Activated T-helper 17 cell treated with anti-CD3 and anti-CD28 coated beads, Interleukin-2, amount 50 U/mL, for 72 hours (primary cell): ENCODE measurements at regions not wholly inside any gene's neighbourhood (a gene's known extent, or its start where the extent isn't known, plus 50 kb on each side); places are given as distances from the start of the nearest gene placed in this dataset.
A peak's percentile ranks its signal among the peaks of the same experiment; 100 is the strongest.

ENCODE experiments used
- ATAC-seq: fragments of 150-1000 bp; cut with Tn5 transposase; replicated peaks from 2 replicates; pipeline ENCODE4 v1.10.0; 2021; ENCODE audit warnings: mild to moderate bottlenecking, moderate library complexity
- H3K27ac Mint-ChIP-seq: one replicate; pipeline ENCODE4 v1.8.0; 2022; ENCODE audit warnings: mixed read lengths
- H3K27me3 Mint-ChIP-seq: one replicate; pipeline ENCODE4 v1.8.0; 2022; ENCODE audit warnings: mixed read lengths
- H3K36me3 Mint-ChIP-seq: one replicate; pipeline ENCODE4 v1.8.0; 2022; ENCODE audit warnings: low read depth, mild to moderate bottlenecking, mixed read lengths
- H3K4me1 Mint-ChIP-seq: one replicate; pipeline ENCODE4 v1.8.0; 2022; ENCODE audit warnings: mixed read lengths
- H3K4me3 Mint-ChIP-seq: one replicate; pipeline ENCODE4 v1.8.0; 2022; ENCODE audit warnings: mild to moderate bottlenecking, mixed read lengths
- H3K9me3 Mint-ChIP-seq: one replicate; pipeline ENCODE4 v1.8.0; 2022; ENCODE audit warnings: mixed read lengths

DNA sequence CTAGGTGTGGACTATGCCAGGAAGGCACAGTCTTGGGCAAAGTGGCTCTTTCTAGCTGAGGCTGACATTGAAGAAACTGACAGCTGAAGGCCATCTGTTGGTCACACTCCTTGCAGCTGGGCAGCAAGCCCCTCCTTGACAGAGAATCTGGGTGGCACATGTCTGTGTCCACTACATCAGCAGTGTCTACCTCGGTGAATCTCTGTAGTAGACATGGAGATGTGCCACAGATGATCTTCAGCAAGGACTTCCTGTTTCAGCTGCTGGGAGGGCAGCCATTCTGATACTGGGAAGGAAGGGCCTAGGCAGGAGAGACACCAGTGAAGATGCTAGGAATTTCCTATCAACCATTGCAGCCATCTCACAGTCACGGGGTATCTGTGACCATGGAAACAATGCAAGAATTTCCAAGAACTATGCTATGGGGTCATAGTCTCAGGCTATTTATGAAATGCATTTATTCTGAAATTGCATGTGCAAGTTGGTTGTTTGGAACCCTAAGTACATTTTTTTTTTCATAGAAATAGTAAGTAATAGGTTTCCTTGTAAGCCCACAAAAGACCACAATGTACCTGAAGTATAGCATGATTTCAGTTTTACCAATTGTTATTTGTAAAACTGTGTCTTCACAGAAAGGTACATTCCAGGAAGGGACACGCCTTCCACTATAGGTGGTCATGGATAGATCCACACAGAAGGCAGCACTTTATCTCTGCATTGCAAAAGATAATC lies 63.8 kb upstream of the DARS1 start:
- Mint-ChIP-seq H3K27me3 (no peaks in the 10 kb centered on the region), H3K9me3 (peaks cover 13% of the 10 kb centered on the region), H3K36me3 (peaks cover 9% of the 10 kb centered on the region), H3K4me1 (peaks cover 63% of the 10 kb centered on the region), H3K27ac (peak overlapping the region; percentile 99), H3K4me3 (peak overlapping the region; percentile 88)
- peak; percentile 32 for ATAC-seq

DNA sequence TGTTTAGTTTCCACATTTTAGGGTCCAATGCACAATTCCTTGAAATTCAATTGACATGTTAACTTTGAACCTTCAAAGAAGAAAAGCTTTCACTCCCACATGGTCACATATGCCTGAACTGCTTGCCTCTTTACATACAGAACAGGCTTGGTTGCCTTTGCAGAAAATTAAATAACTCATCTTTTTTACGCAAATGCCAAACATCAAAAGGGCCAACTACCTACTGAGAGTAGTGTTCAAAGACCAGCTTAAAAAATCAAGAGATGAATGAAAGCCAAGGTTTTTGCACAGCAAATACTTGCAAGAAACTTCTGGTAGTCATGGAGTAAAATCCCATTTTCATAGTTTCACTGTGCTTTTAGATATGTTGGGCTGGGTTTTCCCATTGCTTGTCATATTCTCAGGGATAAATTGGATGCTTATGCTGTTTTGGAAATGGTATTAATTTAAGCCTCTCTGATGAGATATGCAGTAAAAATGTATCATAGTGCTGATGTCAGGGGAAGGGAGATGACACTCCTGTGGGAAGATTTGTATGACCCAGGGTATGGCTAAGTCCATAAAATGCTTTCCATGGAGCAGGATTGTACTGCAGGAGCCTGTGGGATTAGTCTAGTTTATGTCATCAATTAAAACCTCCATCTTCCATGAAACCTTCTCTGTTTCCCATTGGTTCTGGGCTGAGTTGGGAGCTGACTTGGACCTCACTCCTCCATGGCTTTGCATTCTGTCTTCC lies 60.6 kb upstream of the DARS1 start:
- H3K4me1 Mint-ChIP-seq = peaks cover 46% of the 10 kb centered on the region
- H3K36me3 Mint-ChIP-seq = peaks cover 6% of the 10 kb centered on the region
- no peak for ATAC-seq

DNA sequence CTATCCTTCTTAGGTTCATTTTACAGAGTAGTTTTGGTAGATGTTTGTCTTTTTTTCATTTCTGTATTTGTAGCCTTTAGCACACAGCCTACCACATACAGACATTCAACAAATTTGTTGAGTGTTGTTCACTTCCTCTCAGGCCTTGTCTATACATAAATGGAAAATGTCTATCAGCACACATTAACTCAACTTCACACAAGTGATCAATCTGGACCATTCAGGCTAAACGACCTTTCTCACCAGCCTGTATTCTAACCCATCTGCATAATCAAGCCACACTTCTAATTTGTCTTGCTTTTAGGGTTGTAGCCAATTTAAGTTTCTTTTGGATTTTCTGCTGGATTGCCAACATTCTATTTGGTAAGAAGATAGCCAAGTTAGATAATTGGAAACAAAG lies 59.9 kb upstream of the DARS1 start:
- no peak for ATAC-seq
- Mint-ChIP-seq H3K4me1 (peaks cover 40% of the 10 kb centered on the region), H3K9me3 (peaks cover 10% of the 10 kb centered on the region), H3K4me3 (no peak overlapping the region), H3K36me3 (no peaks in the 10 kb centered on the region), H3K27me3 (no peaks in the 10 kb centered on the region), H3K27ac (no peak overlapping the region)

More for the DNA sequence above, 60.6 kb upstream of the DARS1 start:
- peak overlapping the region; percentile 60 for H3K27ac Mint-ChIP-seq
- H3K27me3 Mint-ChIP-seq = no peaks in the 10 kb centered on the region
- no peak overlapping the region for H3K4me3 Mint-ChIP-seq
- H3K9me3 Mint-ChIP-seq = peaks cover 11% of the 10 kb centered on the region
